GM23338 (cell line): ENCODE measurements at regions not wholly inside any gene's neighbourhood (a gene's known extent, or its start where the extent isn't known, plus 50 kb on each side); places are given as distances from the start of the nearest gene placed in this dataset.

ENCODE experiments used
- ATAC-seq: fragments of 200-7000 bp; cut with Tn5 transposase; 3 replicates; pipeline ENCODE4 v1.9.1; 2020
- DNase-seq: peaks from one replicate; pipeline ENCODE4 v3.0.0-alpha.2; 2015; ENCODE audit warnings: low spot score
- H2AFZ ChIP-seq: fragments of 200-600 bp; sonication (generic); 2 replicates; pipeline ENCODE4 v1.8.0; 2016; ENCODE audit warnings: antibody characterized with exemption, mild to moderate bottlenecking, moderate library complexity
- H3F3A ChIP-seq: fragments of 200-600 bp; sonication (generic); replicated peaks from 2 replicates; pipeline ENCODE4 v1.8.0; 2017; ENCODE audit warnings: antibody characterized with exemption, mixed run types, low read depth
- H3K27ac ChIP-seq: fragments of 200-600 bp; sonication (generic); 2 replicates; pipeline ENCODE4 v1.6.1; 2016; ENCODE audit warnings: low read depth
- H3K27me3 ChIP-seq: fragments of 200-600 bp; sonication (generic); 2 replicates; pipeline ENCODE4 v1.8.0; 2016; ENCODE audit warnings: mild to moderate bottlenecking, mixed run types, moderate library complexity; ENCODE audit not compliant: insufficient read depth
- H3K36me3 ChIP-seq: fragments of 200-600 bp; sonication (generic); 2 replicates; pipeline ENCODE4 v1.8.0; 2016; ENCODE audit warnings: mild to moderate bottlenecking; ENCODE audit not compliant: insufficient read depth
- H3K4me1 ChIP-seq: fragments of 200-600 bp; sonication (generic); 2 replicates; pipeline ENCODE4 v1.8.0; 2016; ENCODE audit warnings: mild to moderate bottlenecking, moderate library complexity; ENCODE audit not compliant: insufficient read depth
- H3K4me2 ChIP-seq: fragments of 200-600 bp; sonication (generic); 2 replicates; pipeline ENCODE4 v1.7.1; 2017; ENCODE audit warnings: mixed run types
- H3K4me3 ChIP-seq: fragments of 200-600 bp; sonication (generic); 2 replicates; pipeline ENCODE4 v1.6.1; 2016; ENCODE audit warnings: mixed run types
- H3K79me2 ChIP-seq: fragments of 200-600 bp; sonication (generic); replicated peaks from 2 replicates; pipeline ENCODE4 v1.8.0; 2017; ENCODE audit warnings: mild to moderate bottlenecking; ENCODE audit not compliant: insufficient read depth
- H3K9me2 ChIP-seq: fragments of 200-600 bp; sonication (generic); 2 replicates; pipeline ENCODE4 v1.8.0; 2017; ENCODE audit not compliant: insufficient read depth
- H4K20me1 ChIP-seq: fragments of 200-600 bp; sonication (generic); replicated peaks from 2 replicates; pipeline ENCODE4 v1.8.0; 2017; ENCODE audit warnings: mild to moderate bottlenecking; ENCODE audit not compliant: insufficient read depth
- H3K27ac Mint-ChIP-seq: 2 replicates; pipeline ENCODE4 v1.8.0; 2020; ENCODE audit warnings: inconsistent platforms, mild to moderate bottlenecking, moderate library complexity, mixed read lengths
- H3K27me3 Mint-ChIP-seq: 3 replicates; pipeline ENCODE4 v1.8.0; 2022; ENCODE audit warnings: low read depth, mild to moderate bottlenecking, moderate library complexity, mixed read lengths, inconsistent platforms; ENCODE audit not compliant: insufficient read depth, poor library complexity
- H3K36me3 Mint-ChIP-seq: 3 replicates; pipeline ENCODE4 v1.8.0; 2021; ENCODE audit warnings: low read depth, mild to moderate bottlenecking, inconsistent platforms, moderate library complexity, mixed read lengths
- H3K4me1 Mint-ChIP-seq: 3 replicates; pipeline ENCODE4 v1.8.0; 2020; ENCODE audit warnings: mild to moderate bottlenecking, inconsistent platforms, mixed read lengths
- H3K4me3 Mint-ChIP-seq: 3 replicates; pipeline ENCODE4 v1.8.0; 2021; ENCODE audit warnings: moderate library complexity, mild to moderate bottlenecking, inconsistent platforms, mixed read lengths
- H3K9me3 Mint-ChIP-seq: 3 replicates; pipeline ENCODE4 v1.8.0; 2020; ENCODE audit warnings: moderate library complexity, mild to moderate bottlenecking, inconsistent platforms, mixed read lengths
- CREB1 ChIP-seq: fragments of 250-450 bp; sonication (Bioruptor Pico); IDR thresholded peaks from 2 replicates; pipeline ENCODE4 v1.5.0; 2020; ENCODE audit warnings: low read depth, mild to moderate bottlenecking, moderate library complexity
- ETS1 ChIP-seq: IDR thresholded peaks from 2 replicates; pipeline ENCODE4 v1.6.1; 2016; ENCODE audit warnings: antibody characterized with exemption
- EZH2phosphoT487 ChIP-seq: fragments of 200-600 bp; sonication (generic); IDR thresholded peaks from one replicate; pipeline ENCODE4 v1.8.1; 2018; ENCODE audit warnings: antibody characterized with exemption; ENCODE audit not compliant: unreplicated experiment
- NANOG ChIP-seq: IDR thresholded peaks from 2 replicates; pipeline ENCODE4 v1.6.1; 2016; ENCODE audit warnings: antibody characterized with exemption, borderline replicate concordance
- POLR2AphosphoS5 ChIP-seq: IDR thresholded peaks from 2 replicates; pipeline ENCODE4 v1.6.1; 2016; ENCODE audit warnings: antibody characterized with exemption, low read depth
- REST ChIP-seq: IDR thresholded peaks from one replicate; pipeline ENCODE4 v1.6.1; 2018; ENCODE audit warnings: antibody characterized with exemption; ENCODE audit not compliant: unreplicated experiment
- STAT1 ChIP-seq: IDR thresholded peaks from one replicate; pipeline ENCODE4 v1.6.1; 2016; ENCODE audit warnings: antibody characterized with exemption; ENCODE audit not compliant: unreplicated experiment
- ZNF114 ChIP-seq: fragments of 250-450 bp; sonication (Bioruptor Pico); IDR thresholded peaks from 2 replicates; pipeline ENCODE4 v1.5.0; 2020; ENCODE audit warnings: mild to moderate bottlenecking, moderate library complexity
- ZNF331 ChIP-seq: fragments of 250-450 bp; sonication (Bioruptor Pico); IDR thresholded peaks from 2 replicates; pipeline ENCODE4 v1.5.0; 2020; ENCODE audit warnings: low read depth, mild to moderate bottlenecking, moderate library complexity
- ZNF462 ChIP-seq: fragments of 250-450 bp; sonication (Bioruptor Pico); IDR thresholded peaks from 2 replicates; pipeline ENCODE4 v1.5.0; 2020; ENCODE audit warnings: mild to moderate bottlenecking, moderate library complexity

- H3K27ac Mint-ChIP-seq = no peak overlapping the region
- H2AFZ ChIP-seq = no peak overlapping the region
- no peaks in the 10 kb centered on the region for H3K27me3 ChIP-seq
- H4K20me1 ChIP-seq = no peaks in the 10 kb centered on the region
- no peak overlapping the region for H3K4me2 ChIP-seq
- TF ChIP-seq POLR2AphosphoS5 (no peak), ZNF462 (no peak), EZH2phosphoT487 (no peak), ZNF331 (CRISPR knock-in tag) (no peak), ETS1 (no peak), CREB1 (CRISPR knock-in tag) (no peak), NANOG (no peak), STAT1 (no peak), ZNF114 (no peak), REST (no peak)
- H3K36me3 Mint-ChIP-seq = no peaks in the 10 kb centered on the region
- no peak overlapping the region for H3K4me3 Mint-ChIP-seq
- H3F3A ChIP-seq = no peaks in the 10 kb centered on the region
- no peaks in the 10 kb centered on the region for H3K4me1 Mint-ChIP-seq
- no peaks in the 10 kb centered on the region for H3K36me3 ChIP-seq
- H3K9me3 Mint-ChIP-seq = no peaks in the 10 kb centered on the region
- H3K79me2 ChIP-seq = no peaks in the 10 kb centered on the region
- no peak overlapping the region for H3K4me3 ChIP-seq
- no peaks in the 10 kb centered on the region for H3K27me3 Mint-ChIP-seq
- ATAC-seq = no peak
- H3K27ac ChIP-seq = no peak overlapping the region
- DNase-seq = no peak
- H3K4me1 ChIP-seq = no peaks in the 10 kb centered on the region
- H3K9me2 ChIP-seq = peaks cover 3% of the 10 kb centered on the region; the same call in 1 of the 2 replicates
Measured at GRCh38 chr6:147149092-147149491, 55.1 kb upstream of the STXBP5 start.
